ENCODE measurements at regions not wholly inside any gene's neighbourhood (a gene's known extent, or its start where the extent isn't known, plus 50 kb on each side); places are given as distances from the start of the nearest gene placed in this dataset.

GRCh38 chr3:153702106-153702505 is 419.1 kb upstream of the ARHGEF26 start:
- Mint-ChIP-seq H3K4me1 (no peaks in the 10 kb centered on the region), H3K27ac (no peak overlapping the region), H3K36me3 (no peaks in the 10 kb centered on the region), H3K9me3 (peaks cover 0 to 3% (median 2%) of the 10 kb centered on the region in 7 donors), H3K27me3 (ENCODE audit: low read depth in 3 of 3) (peaks cover 0 to 2% (median 2%) of the 10 kb centered on the region in 3 donors), H3K4me3 (no peak overlapping the region)
- H2AFZ ChIP-seq (ENCODE audit: insufficient read depth, low read depth, low read length, poor library complexity, severe bottlenecking), result no peak overlapping the region
- no peak overlapping the region for H3K9ac ChIP-seq (ENCODE audit: insufficient read depth, low read length, poor library complexity, severe bottlenecking)
- no peaks in the 10 kb centered on the region for H3K27me3 ChIP-seq (ENCODE audit: control insufficient read depth in 2 of 2, insufficient read depth in 2 of 2, low read length in 2 of 2)
- no peaks in the 10 kb centered on the region for H3K9me3 ChIP-seq (replicated peaks in 1 of 2; ENCODE audit: control insufficient read depth in 1 of 2, insufficient read depth in 1 of 2, low read length in 2 of 2)
- DNase-seq, result no peak
- no peak overlapping the region for H3K27ac ChIP-seq (ENCODE audit: low read depth in 1 of 2, low read length in 2 of 2)
- H3K79me2 ChIP-seq (ENCODE audit: insufficient read depth, low read length), result no peaks in the 10 kb centered on the region
- H3K36me3 ChIP-seq (replicated peaks in 1 of 2; ENCODE audit: control insufficient read depth in 1 of 2, insufficient read depth in 2 of 2, low read length in 2 of 2), result no peaks in the 10 kb centered on the region
- no peak overlapping the region for H3K4me3 ChIP-seq (replicated peaks in 1 of 3; ENCODE audit: low read depth in 2 of 3, low read length in 3 of 3)
- H4K20me1 ChIP-seq (ENCODE audit: insufficient read depth, low read length), result no peaks in the 10 kb centered on the region
- intact Hi-C loops (cut with micrococcal nuclease), result no loop called here
- H3K4me2 ChIP-seq (replicated peaks; ENCODE audit: extremely low read depth, low read length, poor library complexity, severe bottlenecking), result no peak overlapping the region
- TF ChIP-seq CTCF (IDR thresholded peaks at IDR 0.05), result no peak
- no peaks in the 10 kb centered on the region for H3K4me1 ChIP-seq (ENCODE audit: control insufficient read depth in 1 of 2, insufficient read depth in 2 of 2, low read length in 2 of 2)

GRCh38 chr3:153704115-153704514 is 417.1 kb upstream of the ARHGEF26 start:
- WGBS (ENCODE audit: insufficient coverage), result no CpG with 5 or more reads among the region's 1 CpG
- Mint-ChIP-seq H3K27ac (no peak overlapping the region), H3K4me3 (no peak overlapping the region), H3K9me3 (peaks cover 0 to 3% (median 2%) of the 10 kb centered on the region in 7 donors), H3K27me3 (ENCODE audit: low read depth in 3 of 3) (peaks cover 0 to 2% (median 2%) of the 10 kb centered on the region in 3 donors), H3K4me1 (no peaks in the 10 kb centered on the region), H3K36me3 (no peaks in the 10 kb centered on the region)
- Histone ChIP-seq H3K9me3 (replicated peaks in 1 of 2; ENCODE audit: control insufficient read depth in 1 of 2, insufficient read depth in 1 of 2, low read length in 2 of 2) (no peaks in the 10 kb centered on the region), H3K27me3 (ENCODE audit: control insufficient read depth in 2 of 2, insufficient read depth in 2 of 2, low read length in 2 of 2) (no peaks in the 10 kb centered on the region), H3K9ac (ENCODE audit: insufficient read depth, low read length, poor library complexity, severe bottlenecking) (no peak overlapping the region), H3K4me1 (ENCODE audit: control insufficient read depth in 1 of 2, insufficient read depth in 2 of 2, low read length in 2 of 2) (no peaks in the 10 kb centered on the region), H4K20me1 (ENCODE audit: insufficient read depth, low read length) (no peaks in the 10 kb centered on the region), H3K36me3 (replicated peaks in 1 of 2; ENCODE audit: control insufficient read depth in 1 of 2, insufficient read depth in 2 of 2, low read length in 2 of 2) (no peaks in the 10 kb centered on the region), H3K27ac (ENCODE audit: low read depth in 1 of 2, low read length in 2 of 2) (no peak overlapping the region), H3K4me2 (replicated peaks; ENCODE audit: extremely low read depth, low read length, poor library complexity, severe bottlenecking) (no peak overlapping the region), H3K4me3 (replicated peaks in 1 of 3; ENCODE audit: low read depth in 2 of 3, low read length in 3 of 3) (no peak overlapping the region), H2AFZ (ENCODE audit: insufficient read depth, low read depth, low read length, poor library complexity, severe bottlenecking) (no peak overlapping the region), H3K79me2 (ENCODE audit: insufficient read depth, low read length) (no peaks in the 10 kb centered on the region)
- TF ChIP-seq CTCF (IDR thresholded peaks at IDR 0.05), result no peak
- intact Hi-C loops (cut with micrococcal nuclease), result no loop called here
- no peak for DNase-seq

Data from CD14-positive monocyte (primary cell).